Stimulated activated naive CD8-positive, alpha-beta T cell treated with anti-CD3 and anti-CD28 coated beads, Interleukin-15, amount 100 ng/mL, for 72 hours (primary cell): ENCODE measurements at regions not wholly inside any gene's neighbourhood (a gene's known extent, or its start where the extent isn't known, plus 50 kb on each side); places are given as distances from the start of the nearest gene placed in this dataset.

Experiments used
- ATAC-seq: fragments of 150-1000 bp; cut with Tn5 transposase; 2 replicates; pipeline ENCODE4 v1.10.0; 2021; ENCODE audit warnings: mild to moderate bottlenecking, moderate library complexity
- DNase-seq, 2 donors: peaks; one replicate each; pipeline ENCODE4 v3.0.0; 2021 to 2022
- H3K27ac Mint-ChIP-seq, 2 donors: one replicate each; pipeline ENCODE4 v1.8.0; 2022; ENCODE audit warnings: mild to moderate bottlenecking in 2 of 2, mixed read lengths in 2 of 2, moderate library complexity in 2 of 2
- H3K27me3 Mint-ChIP-seq: one replicate; pipeline ENCODE4 v1.8.0; 2022; ENCODE audit warnings: mixed read lengths
- H3K4me1 Mint-ChIP-seq: one replicate; pipeline ENCODE4 v1.8.0; 2022; ENCODE audit warnings: mild to moderate bottlenecking, mixed read lengths
- H3K4me3 Mint-ChIP-seq, 2 donors: one replicate each; pipeline ENCODE4 v1.8.0; 2022; ENCODE audit warnings: mild to moderate bottlenecking in 2 of 2, mixed read lengths in 2 of 2, moderate library complexity in 1 of 2
- H3K9me3 Mint-ChIP-seq, 2 donors: one replicate each; pipeline ENCODE4 v1.8.0; 2022; ENCODE audit warnings: mixed read lengths in 2 of 2

GRCh38 chr12:70096759-70097410 lies 146.3 kb upstream of the CNOT2 start:
- H3K4me3 Mint-ChIP-seq: no peak overlapping the region
- ATAC-seq (no peak), DNase-seq (no peak)
- no peaks in the 10 kb centered on the region for H3K4me1 Mint-ChIP-seq
- no peak overlapping the region for H3K27ac Mint-ChIP-seq
- H3K27me3 Mint-ChIP-seq: no peaks in the 10 kb centered on the region
- H3K9me3 Mint-ChIP-seq: no peaks in the 10 kb centered on the region

DNA sequence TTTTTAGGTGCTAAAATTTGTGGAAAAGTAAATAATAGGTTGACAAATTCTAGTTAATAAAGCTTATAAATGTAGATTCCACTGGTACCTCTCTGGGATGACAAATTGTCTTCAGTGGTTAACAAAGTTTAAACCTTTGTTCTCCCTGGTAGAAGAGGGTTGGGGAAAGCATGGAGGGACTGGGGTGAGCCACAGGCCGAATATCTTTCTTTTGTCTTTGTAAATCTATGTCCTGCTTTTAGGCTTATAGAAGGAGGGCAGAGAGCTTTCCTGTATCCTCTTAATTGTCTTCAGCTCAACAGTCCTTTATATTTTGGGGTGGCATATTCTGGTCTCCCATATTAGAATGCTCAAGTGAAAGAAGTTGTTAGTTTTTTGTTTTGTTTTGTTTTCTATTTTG lies 142.2 kb upstream of the CNOT2 start:
- no peak overlapping the region for H3K27ac Mint-ChIP-seq
- DNase-seq: no peak
- ATAC-seq: no peak
- H3K9me3 Mint-ChIP-seq: no peaks in the 10 kb centered on the region
- H3K27me3 Mint-ChIP-seq: no peaks in the 10 kb centered on the region
- no peaks in the 10 kb centered on the region for H3K4me1 Mint-ChIP-seq
- H3K4me3 Mint-ChIP-seq: no peak overlapping the region

- H3K4me1 Mint-ChIP-seq: no peaks in the 10 kb centered on the region
- DNase-seq (no peak), ATAC-seq (no peak)
- H3K27ac Mint-ChIP-seq: no peak overlapping the region
- H3K9me3 Mint-ChIP-seq: peaks cover 15 to 19% of the 10 kb centered on the region in 2 donors
- H3K4me3 Mint-ChIP-seq: no peak overlapping the region
- H3K27me3 Mint-ChIP-seq: no peaks in the 10 kb centered on the region
Measured at GRCh38 chr12:70106347-70106746, 136.9 kb upstream of the CNOT2 start.

- no peaks in the 10 kb centered on the region for H3K27me3 Mint-ChIP-seq
- DNase-seq (no peak), ATAC-seq (no peak)
- peaks cover 21 to 30% of the 10 kb centered on the region in 2 donors for H3K9me3 Mint-ChIP-seq
- H3K27ac Mint-ChIP-seq: no peak overlapping the region
- H3K4me3 Mint-ChIP-seq: no peak overlapping the region
- H3K4me1 Mint-ChIP-seq: no peaks in the 10 kb centered on the region
Measured at GRCh38 chr12:70110085-70110484, 133.1 kb upstream of the CNOT2 start.

DNA sequence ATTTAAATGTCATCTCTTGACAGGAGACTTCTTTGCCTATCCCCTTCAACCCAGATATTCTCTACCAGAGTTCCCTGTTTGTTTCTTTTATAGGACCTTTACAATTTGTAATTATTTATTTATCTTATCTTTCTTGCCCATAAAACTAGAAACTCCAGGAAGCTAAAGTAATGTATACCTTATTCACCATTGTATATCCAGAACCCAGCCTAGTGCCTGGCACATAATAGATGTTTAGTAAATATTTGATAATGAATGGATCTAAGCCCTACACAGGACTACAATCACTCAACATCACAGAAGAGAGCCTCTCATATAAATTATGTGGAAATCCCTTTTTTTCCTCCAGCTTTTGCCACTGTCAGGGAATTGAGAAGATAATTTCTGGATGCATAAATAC lies 125.6 kb upstream of the CNOT2 start:
- H3K9me3 Mint-ChIP-seq: peaks cover 0 to 2% of the 10 kb centered on the region in 2 donors
- DNase-seq (no peak), ATAC-seq (no peak)
- H3K4me1 Mint-ChIP-seq: no peaks in the 10 kb centered on the region
- H3K4me3 Mint-ChIP-seq: no peak overlapping the region
- no peaks in the 10 kb centered on the region for H3K27me3 Mint-ChIP-seq
- H3K27ac Mint-ChIP-seq: no peak overlapping the region

- ATAC-seq (no peak), DNase-seq (no peak)
- Mint-ChIP-seq H3K4me1 (no peaks in the 10 kb centered on the region), H3K4me3 (no peak overlapping the region), H3K27ac (no peak overlapping the region), H3K27me3 (no peaks in the 10 kb centered on the region), H3K9me3 (no peaks in the 10 kb centered on the region)
Measured at GRCh38 chr12:70120970-70121369, 122.3 kb upstream of the CNOT2 start.

DNA sequence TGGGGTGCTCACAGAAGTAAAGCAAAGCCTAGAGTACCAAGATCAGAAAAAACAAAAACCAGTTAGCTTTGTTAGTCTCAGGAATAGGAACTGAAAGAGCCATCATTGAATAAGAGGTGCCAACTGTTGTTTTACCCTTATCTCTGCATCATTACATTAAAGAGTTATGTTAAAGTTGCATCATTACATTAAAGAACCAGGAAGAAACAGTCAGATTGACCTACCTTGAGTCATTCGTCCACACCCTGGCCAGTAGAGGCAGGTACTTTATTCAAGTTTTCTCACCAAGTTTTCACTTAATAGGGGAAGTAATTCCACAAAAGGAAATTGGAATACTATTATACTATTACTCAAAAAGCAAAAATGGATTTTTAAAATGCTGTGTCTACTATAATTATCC lies 121.7 kb upstream of the CNOT2 start:
- H3K4me3 Mint-ChIP-seq: no peak overlapping the region
- H3K4me1 Mint-ChIP-seq: no peaks in the 10 kb centered on the region
- no peak overlapping the region for H3K27ac Mint-ChIP-seq

GRCh38 chr12:70122804-70123203 lies 120.4 kb upstream of the CNOT2 start:
- no peak for ATAC-seq
- DNase-seq: no peak
- H3K27me3 Mint-ChIP-seq: no peaks in the 10 kb centered on the region
- no peaks in the 10 kb centered on the region for H3K4me1 Mint-ChIP-seq
- peak overlapping the region in 1 of 2 donors; percentile 82 for H3K27ac Mint-ChIP-seq
- no peak overlapping the region for H3K4me3 Mint-ChIP-seq
- no peaks in the 10 kb centered on the region for H3K9me3 Mint-ChIP-seq

More for the DNA sequence above, 121.7 kb upstream of the CNOT2 start:
- Mint-ChIP-seq H3K9me3 (no peaks in the 10 kb centered on the region), H3K27me3 (no peaks in the 10 kb centered on the region)
- DNase-seq: no peak
- no peak for ATAC-seq

DNA sequence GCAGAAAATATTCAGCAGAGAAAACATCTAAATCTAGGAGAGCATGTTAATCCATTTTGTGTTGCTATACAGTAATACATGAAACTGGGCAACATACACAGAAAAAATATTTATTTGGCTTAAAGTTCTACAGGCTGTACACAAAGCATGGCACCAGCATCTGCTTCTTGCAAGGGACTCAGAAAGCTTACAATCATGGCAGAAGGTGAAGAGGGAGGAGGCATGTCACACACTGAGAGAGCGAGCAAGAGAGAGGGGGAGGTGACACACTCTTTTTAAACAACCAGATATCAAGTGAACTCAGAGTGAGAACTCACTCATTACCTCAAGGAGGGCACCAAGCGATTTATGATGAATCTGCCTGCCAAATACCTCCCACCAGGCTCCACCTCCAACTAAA lies 94.2 kb upstream of the CNOT2 start:
- DNase-seq: no peak
- Mint-ChIP-seq H3K27ac (no peak overlapping the region), H3K4me3 (no peak overlapping the region), H3K9me3 (peaks cover 0 to 7% of the 10 kb centered on the region in 2 donors), H3K27me3 (peaks cover 5% of the 10 kb centered on the region), H3K4me1 (no peaks in the 10 kb centered on the region)
- ATAC-seq: no peak

- Mint-ChIP-seq H3K27ac (no peak overlapping the region), H3K9me3 (peaks cover 0 to 7% of the 10 kb centered on the region in 2 donors), H3K4me3 (no peak overlapping the region), H3K4me1 (no peaks in the 10 kb centered on the region), H3K27me3 (peaks cover 5% of the 10 kb centered on the region)
- DNase-seq: no peak
- ATAC-seq: no peak
Measured at GRCh38 chr12:70149665-70150064, 93.6 kb upstream of the CNOT2 start.

DNA sequence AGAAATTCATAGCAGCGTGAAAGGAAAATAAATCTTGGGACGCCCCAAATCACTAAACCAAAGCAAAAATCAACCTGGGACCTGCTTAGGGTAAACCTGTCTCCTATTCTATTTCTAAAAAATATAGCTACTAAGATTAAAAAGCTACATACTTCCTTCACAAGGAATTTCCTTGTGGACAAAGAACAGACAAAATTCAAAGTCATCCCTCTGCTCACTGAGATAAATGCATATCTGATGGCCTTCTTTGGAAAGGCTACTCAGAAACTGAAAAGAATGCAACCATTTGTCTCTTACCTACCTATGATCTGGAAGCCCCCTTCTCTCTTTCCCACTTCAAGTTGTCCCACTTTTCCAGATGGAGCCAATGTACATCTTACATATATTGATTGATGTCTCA lies 93.0 kb upstream of the CNOT2 start:
- no peak for ATAC-seq
- peaks cover 0 to 7% of the 10 kb centered on the region in 2 donors for H3K9me3 Mint-ChIP-seq
- no peak overlapping the region for H3K4me3 Mint-ChIP-seq
- H3K4me1 Mint-ChIP-seq: no peaks in the 10 kb centered on the region
- no peak for DNase-seq
- peaks cover 5% of the 10 kb centered on the region for H3K27me3 Mint-ChIP-seq
- no peak overlapping the region for H3K27ac Mint-ChIP-seq

GRCh38 chr12:70151993-70152392 lies 91.2 kb upstream of the CNOT2 start:
- Mint-ChIP-seq H3K27me3 (peaks cover 5% of the 10 kb centered on the region), H3K9me3 (peaks cover 0 to 13% of the 10 kb centered on the region in 2 donors)
- no peak for ATAC-seq

GRCh38 chr12:70154087-70154638 lies 89.1 kb upstream of the CNOT2 start:
- H3K27me3 Mint-ChIP-seq: peaks cover 5% of the 10 kb centered on the region
- DNase-seq: no peak
- H3K27ac Mint-ChIP-seq: no peak overlapping the region
- no peak overlapping the region for H3K4me3 Mint-ChIP-seq
- peaks cover 13 to 25% of the 10 kb centered on the region in 2 donors for H3K9me3 Mint-ChIP-seq
- ATAC-seq: no peak
- no peaks in the 10 kb centered on the region for H3K4me1 Mint-ChIP-seq

More at GRCh38 chr12:70151993-70152392, 91.2 kb upstream of the CNOT2 start:
- Mint-ChIP-seq H3K27ac (no peak overlapping the region), H3K4me3 (no peak overlapping the region), H3K4me1 (no peaks in the 10 kb centered on the region)
- no peak for DNase-seq

DNA sequence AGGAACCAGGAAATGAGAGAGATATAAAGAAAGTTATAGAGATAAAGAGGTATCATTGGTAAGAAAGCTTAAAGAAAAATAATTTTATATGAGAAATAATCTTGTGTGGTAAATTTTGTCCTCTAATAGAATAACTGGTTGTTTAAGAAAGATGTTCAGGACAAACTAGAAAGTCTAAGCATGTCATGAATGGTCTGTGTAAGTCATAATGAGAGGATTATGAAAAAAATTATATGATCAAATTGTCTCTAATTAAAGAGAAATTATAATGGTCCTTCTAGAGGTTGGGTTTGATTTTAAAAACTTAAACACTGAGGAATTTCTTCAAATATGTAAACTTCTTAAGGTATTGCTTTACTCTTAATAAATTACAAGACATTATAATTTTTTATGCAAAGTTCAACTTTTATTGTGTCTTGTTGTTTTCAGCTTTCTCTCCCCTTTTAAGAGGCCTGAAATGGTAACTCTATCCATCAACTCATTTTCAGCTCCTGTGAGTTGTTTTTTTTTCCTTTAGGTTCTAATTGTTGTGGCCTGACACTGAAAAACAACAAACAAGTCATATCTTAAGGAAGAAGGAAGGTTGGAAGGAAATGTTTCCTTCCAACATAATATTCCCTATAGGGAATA lies 88.2 kb upstream of the CNOT2 start:
- Mint-ChIP-seq H3K4me3 (no peak overlapping the region), H3K27me3 (peaks cover 5% of the 10 kb centered on the region)
- no peak for DNase-seq

DNA sequence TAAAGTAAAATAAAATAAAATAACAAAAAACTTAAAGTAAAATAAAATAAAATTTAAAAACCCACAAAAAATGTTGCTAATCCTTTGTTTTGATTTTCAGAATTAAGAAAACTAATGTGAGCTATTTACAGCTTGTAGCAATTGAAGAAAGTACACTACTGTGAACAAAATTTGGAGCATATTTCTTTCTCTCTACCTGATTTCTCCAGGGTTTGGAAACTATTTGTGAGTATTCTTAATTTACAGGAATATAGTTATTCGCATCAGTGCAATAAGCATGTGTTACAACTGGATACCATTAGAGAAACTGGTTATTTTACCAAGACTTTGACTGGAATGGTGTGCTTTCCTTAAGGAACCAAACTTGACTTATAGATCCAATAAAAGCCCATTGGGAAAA lies 86.1 kb upstream of the CNOT2 start:
- H3K27ac Mint-ChIP-seq: no peak overlapping the region
- no peaks in the 10 kb centered on the region for H3K27me3 Mint-ChIP-seq

More for the DNA sequence above, 88.2 kb upstream of the CNOT2 start:
- Mint-ChIP-seq H3K4me1 (no peaks in the 10 kb centered on the region), H3K9me3 (peaks cover 22 to 30% of the 10 kb centered on the region in 2 donors), H3K27ac (no peak overlapping the region)
- ATAC-seq: no peak

DNA sequence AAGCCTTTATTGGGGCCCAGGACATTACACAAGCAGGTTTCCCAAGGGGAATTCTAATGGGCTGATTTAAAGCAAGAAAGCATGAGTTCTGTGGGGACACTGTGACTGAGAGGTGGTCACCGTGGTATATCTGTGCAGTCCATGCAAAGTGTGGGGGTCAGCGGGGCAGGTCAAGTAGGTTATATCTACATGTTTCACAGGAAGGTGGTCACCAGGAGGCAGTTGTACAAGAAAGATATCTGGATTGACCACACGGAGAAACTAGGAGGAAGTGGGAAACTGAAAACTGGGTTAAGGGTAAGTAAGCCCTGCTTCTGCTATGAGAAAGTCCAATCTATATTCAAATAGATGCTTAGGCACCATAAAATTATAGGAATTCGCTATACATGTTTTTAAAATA lies 77.8 kb upstream of the CNOT2 start:
- no peaks in the 10 kb centered on the region for H3K4me1 Mint-ChIP-seq
- peaks cover 5 to 7% of the 10 kb centered on the region in 2 donors for H3K9me3 Mint-ChIP-seq
- H3K27ac Mint-ChIP-seq: no peak overlapping the region
- no peak overlapping the region for H3K4me3 Mint-ChIP-seq
- no peak for DNase-seq
- H3K27me3 Mint-ChIP-seq: no peaks in the 10 kb centered on the region
- ATAC-seq: no peak

More for the DNA sequence above, 86.1 kb upstream of the CNOT2 start:
- peaks cover 29 to 39% of the 10 kb centered on the region in 2 donors for H3K9me3 Mint-ChIP-seq
- DNase-seq (no peak), ATAC-seq (no peak)
- no peaks in the 10 kb centered on the region for H3K4me1 Mint-ChIP-seq
- H3K4me3 Mint-ChIP-seq: no peak overlapping the region
